Stimulated activated naive CD8-positive, alpha-beta T cell treated with anti-CD3 and anti-CD28 coated beads, Interleukin-15, Interleukin-2, amounts not matched to agents 100 U/mL and 50 U/mL, for 24 hours (primary cell): ENCODE measurements at regions not wholly inside any gene's neighbourhood (a gene's known extent, or its start where the extent isn't known, plus 50 kb on each side); places are given as distances from the start of the nearest gene placed in this dataset.
"Not testable (repeated sequence)": the region's sequence is repeated elsewhere in the genome, so short reads cannot be mapped to it uniquely, and the experiment has no call there.

Experiments
- ATAC-seq: fragments of 150-1000 bp; cut with Tn5 transposase; one replicate; pipeline ENCODE4 v1.10.0; 2021
- DNase-seq: peaks from one replicate; pipeline ENCODE4 v3.0.0; 2021

GRCh38 chr20:26373066-26373465 lies 676.4 kb upstream of the ZNF337 start:
- not testable (repeated sequence) for ATAC-seq

DNA sequence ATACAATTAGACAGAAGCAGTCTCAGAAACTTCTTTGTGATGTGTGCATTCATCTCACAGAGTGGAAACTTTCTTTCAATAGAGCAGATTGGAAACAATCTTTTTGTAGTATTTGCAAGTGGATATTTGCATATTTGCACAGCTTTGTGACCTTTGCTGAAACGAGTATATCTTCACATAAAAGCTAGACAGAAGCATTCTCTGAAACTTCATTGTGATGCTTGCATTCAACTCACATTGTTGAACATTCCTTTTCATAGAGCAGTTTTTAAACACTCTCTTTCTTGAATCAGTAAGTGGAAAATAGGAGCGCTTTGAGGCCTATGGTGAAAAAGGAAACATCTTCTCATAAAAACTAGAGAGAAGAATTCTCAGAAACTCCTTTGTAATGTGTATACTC lies 657.9 kb upstream of the ZNF337 start:
- no peak for DNase-seq
- no peak for ATAC-seq

More at GRCh38 chr20:26373066-26373465, 676.4 kb upstream of the ZNF337 start:
- DNase-seq = not testable (repeated sequence)

DNA sequence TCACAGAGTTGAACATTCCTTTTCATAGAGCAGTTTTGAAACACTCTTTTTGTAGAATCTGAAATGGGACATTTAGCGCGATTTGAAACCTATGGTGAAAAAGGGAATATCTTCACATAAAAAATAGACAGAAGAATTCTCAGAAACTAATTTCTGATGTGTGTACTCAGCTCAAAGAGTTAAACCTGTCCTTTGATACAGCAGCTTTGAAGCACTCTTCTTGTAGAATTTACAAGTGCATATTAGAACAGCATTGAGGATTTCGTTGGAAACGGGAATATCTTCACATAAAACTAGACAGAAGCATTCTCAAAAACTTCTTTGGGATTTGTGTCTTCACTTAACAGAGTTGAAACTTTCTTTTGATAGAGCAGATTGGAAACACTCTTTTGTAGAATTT lies 650.7 kb upstream of the ZNF337 start:
- ATAC-seq = no peak
- DNase-seq = no peak

DNA sequence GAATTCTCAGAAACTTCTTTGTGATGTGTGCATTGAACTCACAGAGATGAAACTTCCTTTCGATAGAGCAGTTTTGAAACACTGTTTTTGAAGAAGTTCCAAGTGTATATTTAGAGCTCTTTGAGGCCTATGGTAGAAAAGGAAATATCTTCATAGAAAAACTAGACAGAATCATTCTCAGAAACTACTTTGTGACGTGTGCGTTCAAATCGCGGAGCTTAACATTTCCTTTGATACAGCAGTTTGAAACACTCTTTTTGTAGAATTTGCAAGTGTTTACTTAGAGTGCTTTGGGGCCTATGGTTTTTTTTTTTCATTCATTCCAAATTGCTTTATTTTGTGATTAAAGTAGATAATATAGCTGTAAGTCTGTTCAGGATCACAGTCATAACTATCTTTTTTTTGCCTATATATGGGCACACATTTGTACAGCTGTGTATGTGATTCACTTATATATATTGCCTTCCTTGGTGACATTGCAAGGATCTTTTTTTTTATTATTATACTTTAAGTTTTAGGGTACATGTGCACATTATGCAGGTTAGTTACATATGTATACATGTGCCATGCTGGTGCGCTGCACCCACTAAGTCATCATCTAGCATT lies 643.9 kb upstream of the ZNF337 start:
- DNase-seq, ATAC-seq: not testable (repeated sequence)

DNA sequence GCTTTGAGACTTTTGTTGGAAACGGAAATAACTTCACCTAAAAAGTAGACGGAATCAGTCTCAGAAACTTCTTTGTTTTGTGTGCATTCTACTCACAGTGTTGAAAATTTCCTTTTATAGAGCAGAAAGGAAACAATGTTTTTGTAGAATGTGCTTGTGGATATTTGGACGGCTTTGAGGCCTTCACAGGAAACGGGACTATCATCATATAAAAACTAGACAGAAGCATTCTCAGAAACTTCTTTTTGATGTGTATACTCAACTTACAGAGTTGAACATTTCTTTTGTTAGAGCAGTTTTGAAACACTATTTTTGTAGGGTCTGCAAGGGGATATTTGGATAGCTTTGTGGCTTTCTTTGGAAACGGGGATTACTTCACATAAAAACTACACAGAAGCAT lies 627.5 kb upstream of the ZNF337 start:
- ATAC-seq (no peak), DNase-seq (no peak)

DNA sequence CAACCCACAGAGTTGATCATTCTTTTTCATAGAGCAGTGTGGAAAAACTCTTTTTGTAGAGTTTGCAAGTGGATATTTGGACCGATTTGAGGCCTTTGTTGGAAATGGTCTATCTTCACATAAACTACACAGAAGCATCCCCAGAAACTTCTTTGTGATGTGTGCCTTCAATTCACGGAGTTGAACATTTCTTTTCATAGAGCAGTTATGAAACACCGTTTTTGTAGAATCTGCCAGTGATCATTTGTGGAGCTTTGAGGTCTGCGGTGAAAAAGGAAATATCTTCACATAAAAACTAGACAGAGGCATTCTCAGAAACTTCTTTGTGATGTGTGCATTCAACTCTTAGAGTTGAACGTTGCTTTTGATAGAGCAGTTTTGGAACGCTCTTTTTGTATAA lies 618.4 kb upstream of the ZNF337 start:
- DNase-seq = no peak
- ATAC-seq = no peak

DNA sequence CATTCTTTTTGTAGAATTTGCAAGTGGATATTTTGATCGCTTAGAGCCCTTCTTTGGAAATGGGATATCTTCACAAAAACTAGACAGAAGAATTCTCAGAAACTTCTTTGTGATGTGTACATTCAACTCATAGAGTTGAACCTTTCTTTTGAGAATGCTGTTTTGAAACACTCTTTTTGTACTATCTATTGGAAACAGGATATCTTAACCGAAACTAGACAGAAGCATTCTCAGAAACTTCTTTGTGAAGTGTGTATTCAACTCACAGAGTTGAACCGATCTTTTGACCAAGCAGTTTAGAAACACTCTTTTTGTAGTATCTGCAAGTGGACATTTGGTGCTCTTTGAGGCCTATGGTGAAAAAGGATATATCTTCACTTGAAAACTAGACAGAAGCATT lies 613.1 kb upstream of the ZNF337 start:
- not testable (repeated sequence) for DNase-seq, ATAC-seq

- no peak for DNase-seq
- ATAC-seq = no peak
Measured at GRCh38 chr20:26308961-26309360, 612.3 kb upstream of the ZNF337 start.

- DNase-seq = no peak
- no peak for ATAC-seq
Measured at GRCh38 chr20:26295006-26295405, 598.4 kb upstream of the ZNF337 start.

DNA sequence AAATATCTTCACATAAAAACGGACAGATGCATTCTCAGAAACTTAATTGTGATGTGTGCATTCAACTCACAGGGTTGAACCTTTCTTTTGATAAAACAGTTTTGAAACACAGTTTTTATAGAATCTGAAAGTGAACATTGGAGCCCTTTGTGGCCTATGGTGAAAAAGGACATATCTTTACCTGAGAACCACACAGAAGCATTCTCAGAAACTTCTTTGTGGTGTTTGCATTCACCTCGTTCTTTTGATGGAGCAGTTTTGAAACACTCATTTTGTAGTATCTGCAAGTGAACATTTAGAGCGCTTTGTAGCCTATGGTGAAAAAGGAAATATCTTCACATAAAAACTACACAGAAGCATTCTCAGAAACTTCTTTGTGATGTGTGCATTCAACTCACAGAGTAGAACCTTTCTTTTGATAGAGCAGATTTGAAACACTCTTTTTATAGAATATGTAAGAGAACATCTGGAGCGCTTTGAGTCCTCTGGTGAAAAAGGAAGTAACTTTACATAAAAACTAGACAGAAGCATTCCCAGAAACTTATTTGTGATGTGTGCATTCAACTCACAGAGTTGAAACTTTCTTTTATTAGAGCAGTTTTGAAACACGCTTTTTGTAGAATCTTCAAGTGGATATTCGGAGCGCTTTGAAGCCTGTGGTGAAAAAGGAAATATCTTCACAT lies 591.9 kb upstream of the ZNF337 start:
- not testable (repeated sequence) for DNase-seq, ATAC-seq

GRCh38 chr20:26279238-26279637 lies 582.6 kb upstream of the ZNF337 start:
- ATAC-seq = no peak
- DNase-seq = no peak

DNA sequence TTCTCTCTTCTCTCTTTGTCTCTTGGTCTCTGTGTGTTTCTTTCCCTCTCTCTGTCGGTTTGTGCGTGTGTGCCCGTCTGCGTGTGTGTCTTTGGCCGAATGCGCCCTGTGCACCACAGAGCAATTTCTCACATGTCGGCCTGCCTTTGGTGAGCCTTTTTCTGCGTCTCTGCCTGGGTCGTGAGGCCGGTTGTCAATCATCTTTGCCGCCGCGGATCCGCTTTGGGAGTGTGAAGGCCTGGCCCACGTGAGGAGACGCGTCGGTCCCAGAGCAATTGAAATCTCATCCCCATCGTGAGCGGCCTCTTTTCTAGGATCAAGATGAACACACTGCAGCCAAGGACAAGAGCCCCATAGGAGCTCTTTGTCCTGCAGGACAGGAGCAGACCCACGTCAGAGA lies 580.7 kb upstream of the ZNF337 start:
- DNase-seq = no peak
- ATAC-seq = no peak

DNA sequence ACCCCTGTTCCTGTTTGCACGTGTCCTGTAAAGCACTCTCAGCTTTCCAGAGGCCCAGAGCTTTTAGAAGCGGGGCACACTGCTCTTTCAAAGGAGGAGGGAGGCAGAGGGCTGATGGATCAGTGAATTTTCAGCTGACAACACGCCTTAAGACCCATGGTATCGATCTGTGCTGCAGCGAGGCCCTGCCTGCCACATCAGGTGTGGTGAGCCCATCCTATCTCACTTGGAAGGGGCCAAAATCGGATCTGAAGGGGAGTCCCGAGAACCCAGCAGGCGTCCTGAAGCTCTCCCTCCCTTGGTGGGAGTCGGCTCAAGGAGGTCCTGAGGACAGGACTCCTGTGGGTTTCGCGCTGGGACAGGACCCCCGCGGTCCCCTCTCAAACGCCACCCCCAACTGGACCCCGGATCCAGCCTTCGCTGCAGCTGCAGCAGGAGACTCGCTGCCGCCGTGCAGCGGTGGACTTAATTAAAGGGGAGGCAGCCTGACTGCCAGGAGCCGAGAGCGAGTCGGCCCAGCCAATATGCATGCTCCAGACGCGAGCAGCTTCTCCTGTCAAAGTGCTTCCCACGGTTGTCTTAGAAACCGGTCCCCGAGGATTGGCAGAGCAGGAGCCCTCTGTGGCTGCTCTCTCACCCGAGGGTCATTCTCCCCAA lies 580.0 kb upstream of the ZNF337 start:
- no peak for ATAC-seq
- DNase-seq = no peak

- not testable (repeated sequence) for ATAC-seq, DNase-seq
Measured at GRCh38 chr20:26268762-26269161, 572.1 kb upstream of the ZNF337 start.

- not testable (repeated sequence) for DNase-seq, ATAC-seq
Measured at GRCh38 chr20:26260925-26261324, 564.3 kb upstream of the ZNF337 start.

DNA sequence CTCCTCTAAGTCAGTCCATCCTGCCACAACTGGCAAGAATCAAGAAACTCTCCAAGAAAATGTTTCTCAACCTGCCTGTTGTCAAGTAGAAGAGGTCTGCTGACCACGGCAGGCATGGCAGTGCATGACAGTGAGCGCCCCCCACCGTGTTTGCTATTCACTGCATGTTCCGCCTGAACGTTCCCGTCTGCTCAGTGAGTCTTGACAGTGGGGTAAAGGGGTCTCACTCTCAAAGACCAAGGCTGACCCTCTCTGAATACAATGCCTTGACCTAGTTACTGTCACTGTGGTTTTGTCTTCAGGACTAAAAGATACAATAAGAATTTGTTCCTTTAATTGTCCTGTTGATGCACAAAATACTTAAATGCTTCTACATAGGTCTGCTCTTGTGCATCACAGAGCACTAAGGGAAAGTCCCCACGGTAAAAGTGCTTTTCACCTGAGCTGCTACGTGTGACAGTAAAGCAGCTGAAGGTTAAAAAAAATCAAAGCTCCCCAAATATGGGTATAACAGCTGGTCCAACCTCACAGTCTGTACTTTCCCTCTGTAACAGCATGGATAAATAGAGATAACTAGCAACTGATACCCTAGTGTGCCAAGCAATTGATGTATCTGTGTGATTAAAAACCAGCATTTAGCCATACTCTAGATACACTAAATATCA lies 555.8 kb upstream of the ZNF337 start:
- not testable (repeated sequence) for ATAC-seq, DNase-seq

DNA sequence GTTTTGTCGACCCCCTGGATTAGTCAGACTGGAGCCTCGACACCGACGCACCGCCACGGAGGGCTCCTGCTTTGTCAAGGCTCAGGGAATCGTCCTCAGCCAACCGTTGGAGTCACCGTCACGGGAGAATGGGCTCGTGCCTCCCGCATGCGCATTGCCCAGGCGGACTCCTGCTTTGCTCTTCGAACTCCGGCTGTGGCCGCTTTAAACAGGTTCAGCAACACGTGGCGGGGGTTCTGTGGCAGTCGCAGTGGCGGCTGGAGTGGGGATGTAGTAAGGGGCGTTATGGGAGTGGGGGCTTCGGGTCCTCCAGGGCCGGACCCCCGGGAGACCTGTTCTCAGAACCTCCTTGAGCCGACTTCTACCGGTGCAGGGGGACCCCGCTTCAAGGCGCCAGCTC lies 554.7 kb upstream of the ZNF337 start:
- ATAC-seq, DNase-seq: not testable (repeated sequence)

DNA sequence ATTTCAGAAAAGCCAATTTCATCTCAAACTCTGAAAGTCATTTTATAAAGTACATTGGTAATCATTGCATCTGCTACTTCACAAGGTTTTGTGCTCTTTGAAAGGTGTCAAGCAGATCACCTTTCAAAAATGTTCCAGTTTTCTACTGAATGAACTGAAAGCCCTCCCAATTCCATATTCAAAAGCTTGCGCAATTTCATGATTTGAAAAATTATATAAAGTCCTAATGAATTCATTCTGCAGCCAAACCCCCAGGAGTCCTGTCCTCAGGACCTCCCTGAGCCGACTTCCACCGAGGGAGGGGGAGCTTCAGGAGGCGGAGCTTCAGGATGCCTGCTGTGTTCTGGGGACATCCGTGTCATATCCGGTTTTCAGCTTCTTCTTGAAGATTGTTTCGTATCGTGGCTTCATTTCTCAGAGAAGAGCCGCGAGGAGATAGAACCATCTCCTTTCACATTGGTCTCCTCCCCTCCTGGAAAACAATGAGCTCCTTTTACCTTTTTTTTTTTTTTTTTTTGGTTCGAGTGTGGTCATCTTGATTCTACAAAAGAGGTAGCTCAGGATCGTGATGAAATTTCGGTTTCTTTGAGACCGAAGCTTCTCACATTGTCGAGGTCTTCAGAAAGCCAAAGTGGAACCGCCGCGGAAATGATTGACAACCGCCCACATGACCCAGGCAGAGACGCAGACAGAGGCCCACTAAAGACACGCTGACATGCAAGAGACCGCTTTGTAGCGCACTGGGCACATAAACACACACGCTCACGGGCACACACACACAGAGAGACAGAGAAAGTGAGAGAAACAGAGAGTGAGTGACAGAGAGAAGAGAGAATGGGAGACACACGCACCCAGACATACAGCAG lies 553.8 kb upstream of the ZNF337 start:
- not testable (repeated sequence) for DNase-seq, ATAC-seq

DNA sequence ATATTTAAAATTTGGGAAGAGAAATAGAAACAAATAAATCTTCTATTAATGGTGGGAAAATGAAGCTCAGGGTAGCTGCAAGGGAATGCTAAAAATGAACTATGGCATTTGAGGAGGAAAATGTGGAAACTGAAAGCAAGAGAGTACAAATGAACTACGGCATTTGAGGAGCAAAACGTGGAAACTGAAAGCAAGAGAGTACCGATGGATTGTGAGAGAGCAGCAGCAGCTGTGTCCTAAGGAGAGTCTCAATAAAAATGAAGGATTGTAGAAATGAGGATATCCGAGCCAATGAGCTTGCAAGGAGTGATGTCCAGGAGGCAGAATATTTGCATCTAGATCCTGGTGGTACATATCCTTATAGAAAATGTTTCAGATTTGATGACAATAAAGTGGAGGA lies 547.1 kb upstream of the ZNF337 start:
- ATAC-seq = no peak
- DNase-seq = no peak

DNA sequence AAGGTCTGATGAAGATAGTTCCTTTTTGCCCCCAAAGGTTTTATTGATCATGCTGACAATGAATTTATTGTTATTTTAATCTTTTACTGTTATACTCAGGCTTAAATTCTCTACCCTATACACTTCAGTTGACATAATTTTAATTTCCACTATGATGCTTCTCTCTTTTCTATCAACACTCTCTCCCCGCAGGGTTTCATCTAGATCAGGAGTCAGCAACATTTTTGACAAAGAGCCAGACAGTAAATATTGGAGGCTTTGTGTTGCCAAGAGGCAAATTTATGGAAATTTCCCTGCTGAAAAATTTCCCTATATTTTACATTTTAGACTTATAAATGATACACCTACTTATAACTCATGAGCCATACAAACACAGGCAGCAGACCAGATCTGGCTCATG lies 524.0 kb upstream of the ZNF337 start:
- DNase-seq, ATAC-seq: not testable (repeated sequence)

- not testable (repeated sequence) for ATAC-seq, DNase-seq
Measured at GRCh38 chr20:26219546-26219945, 522.9 kb upstream of the ZNF337 start.

DNA sequence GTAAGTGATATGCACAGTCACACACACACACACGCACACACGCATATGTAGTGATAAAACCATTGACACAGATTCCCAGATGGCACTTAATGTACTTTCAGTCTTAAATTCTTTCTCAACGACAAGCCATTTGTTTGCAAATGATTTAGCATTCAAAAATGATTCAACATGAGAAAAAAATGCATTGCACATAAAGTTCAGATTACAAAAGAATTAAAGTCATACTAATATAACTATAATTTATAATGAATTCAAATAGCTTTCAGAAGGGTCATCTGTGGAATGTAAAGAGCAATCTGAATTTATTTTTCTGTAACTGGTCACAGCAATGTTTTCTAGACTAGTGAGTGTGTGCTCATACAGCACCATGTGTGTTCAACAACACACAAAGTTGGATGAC lies 521.6 kb upstream of the ZNF337 start:
- DNase-seq (no peak), ATAC-seq (no peak)
